GM12878 (cell line): ENCODE measurements at regions not wholly inside any gene's neighbourhood (a gene's known extent, or its start where the extent isn't known, plus 50 kb on each side); places are given as distances from the start of the nearest gene placed in this dataset.

Experiments
- ATAC-seq: fragments of 200-7000 bp; cut with Tn5 transposase; 3 replicates; pipeline ENCODE4 v1.9.1; 2020; ENCODE audit warnings: mild to moderate bottlenecking, moderate library complexity
- BruUV-seq: library from RNA; stranded (reverse); fragments of 400-500 nt; replicated peaks from 2 replicates; lab custom pipeline; 2021; lab: Mats Ljungman, UMichigan
- CTCF ChIA-PET: fragments of 300-600 bp; sonication (Branson Sonifier 250); formaldehyde crosslinking; extraction: SDS; loops from one replicate; lab custom pipeline; 2021; ENCODE audit warnings: inconsistent platforms; lab: Yijun Ruan, JAX
- POLR2A ChIA-PET: fragments of 350-600 bp; formaldehyde crosslinking; extraction: SDS; loops from one replicate; lab custom pipeline; 2021; ENCODE audit warnings: inconsistent platforms; lab: Charles Lee
- RAD21 ChIA-PET: fragments of 300-600 bp; sonication (Branson Sonifier 250); formaldehyde crosslinking; loops from one replicate; lab custom pipeline; 2023; ENCODE audit warnings: antibody characterized with exemption; ENCODE audit not compliant: unreplicated experiment; lab: Charles Lee
- SMC1A ChIA-PET: fragments of 300-600 bp; sonication (Branson Sonifier 250); formaldehyde crosslinking; loops from one replicate; lab custom pipeline; 2023; ENCODE audit not compliant: unreplicated experiment, uncharacterized antibody; lab: Charles Lee
- DNase-seq: peaks from one replicate; pipeline ENCODE4 v3.0.0-alpha.2; 2011; ENCODE audit warnings: low read depth, low spot score
- FAIRE-seq: peaks from 3 replicates; lab custom pipeline; 2011; peaks lifted over from hg19 to GRCh38; lab: Jason Lieb, UNC
- H2AFZ ChIP-seq: 2 replicates; pipeline ENCODE4 v1.6.0; 2011; ENCODE audit warnings: low read depth, low read length, control low read depth; ENCODE audit not compliant: control insufficient read depth
- H3K27ac ChIP-seq: 2 replicates; pipeline ENCODE4 v1.5.1; 2011; ENCODE audit warnings: control low read depth; ENCODE audit not compliant: control insufficient read depth, insufficient read depth
- H3K27me3 ChIP-seq, 2 experiments: replicated peaks in 1 of 2; 2 replicates each; pipeline versions ENCODE4 v1.6.0 to v1.6.1; 2011; ENCODE audit warnings: low read length in 1 of 2; ENCODE audit not compliant: control insufficient read depth in 2 of 2, insufficient read depth in 2 of 2
- H3K36me3 ChIP-seq, 2 experiments: 2 replicates each; pipeline ENCODE4 v1.5.1; 2011; ENCODE audit warnings: low read length in 1 of 2; ENCODE audit not compliant: control insufficient read depth in 2 of 2, insufficient read depth in 2 of 2
- H3K4me1 ChIP-seq: 2 replicates; pipeline ENCODE4 v1.6.1; 2011; ENCODE audit warnings: mild to moderate bottlenecking, low read length, moderate library complexity, mixed read lengths; ENCODE audit not compliant: control insufficient read depth, insufficient read depth
- H3K4me2 ChIP-seq: 2 replicates; pipeline ENCODE4 v1.6.0; 2011; ENCODE audit warnings: control low read depth; ENCODE audit not compliant: control insufficient read depth, insufficient read depth
- H3K4me3 ChIP-seq: fragments of 200-600 bp; sonication (generic); 2 replicates; pipeline ENCODE4 v1.5.1; 2016
- H3K79me2 ChIP-seq: 2 replicates; pipeline ENCODE4 v1.6.0; 2011; ENCODE audit warnings: low read length; ENCODE audit not compliant: control insufficient read depth, insufficient read depth
- H3K9ac ChIP-seq: 2 replicates; pipeline ENCODE4 v1.8.0; 2011; ENCODE audit warnings: low read length, control low read depth, mixed read lengths; ENCODE audit not compliant: control insufficient read depth, insufficient read depth
- H3K9me3 ChIP-seq: replicated peaks from 3 replicates; pipeline ENCODE4 v1.5.1; 2011; ENCODE audit warnings: mild to moderate bottlenecking, low read length; ENCODE audit not compliant: control insufficient read depth, insufficient read depth
- H4K20me1 ChIP-seq: 2 replicates; pipeline ENCODE4 v1.6.0; 2011; ENCODE audit not compliant: control insufficient read depth, insufficient read depth
- FOXK2 ChIP-seq: fragments of 450-650 bp; IDR thresholded peaks from 2 replicates; pipeline ENCODE4 v1.6.1; 2017; ENCODE audit warnings: mild to moderate bottlenecking, moderate library complexity
- NR2C2 ChIP-seq: IDR thresholded peaks from 2 replicates; pipeline ENCODE4 v1.6.1; 2011; ENCODE audit warnings: borderline replicate concordance, low read depth; ENCODE audit not compliant: control insufficient read depth, insufficient read length
- NRF1 ChIP-seq: conservative IDR thresholded peaks from 2 replicates; pipeline ENCODE4 v1.6.1; 2011; ENCODE audit warnings: mild to moderate bottlenecking, low read depth, low read length, improper control_type of control experiment
- POU2F2 ChIP-seq: IDR thresholded peaks from 3 replicates; pipeline ENCODE4 v1.6.1; 2011; ENCODE audit warnings: low read depth, mild to moderate bottlenecking, low read length, borderline replicate concordance
- RAD51 ChIP-seq: fragments of 450-650 bp; IDR thresholded peaks from 2 replicates; pipeline ENCODE4 v1.6.1; 2016; ENCODE audit warnings: moderate library complexity, mild to moderate bottlenecking, inconsistent platforms
- ZNF24 ChIP-seq: fragments of 450-650 bp; IDR thresholded peaks from 2 replicates; pipeline ENCODE4 v1.6.1; 2017; ENCODE audit warnings: antibody characterized with exemption, mild to moderate bottlenecking
- WGBS: methylation state at CpG from one replicate; pipeline ENCODE4 v1.1.6; 2016; ENCODE audit warnings: low lambda C conversion rate; ENCODE audit not compliant: insufficient replicate concordance, insufficient coverage; ENCODE audit errors: missing lambda C conversion rate; 5-methylcytosine and 5-hydroxymethylcytosine counted together
- in situ Hi-C: fragments of 300-500 bp; cut with MboI; formaldehyde crosslinking; loops from 9 replicates; pipeline ENCODE4 v1.14.3; 2018; ENCODE audit warnings: mixed read lengths
- intact Hi-C: fragments of 100-400 bp; cut with micrococcal nuclease; formaldehyde crosslinking; loops from one replicate; pipeline ENCODE4 v1.14.2; 2022; ENCODE audit not compliant: unreplicated experiment
- TF ChIP-seq, protein P1 (sequence below): fragments of 450-650 bp; IDR thresholded peaks from 2 replicates; pipeline ENCODE4 v1.6.1; 2016; ENCODE audit warnings: mild to moderate bottlenecking

DNA sequence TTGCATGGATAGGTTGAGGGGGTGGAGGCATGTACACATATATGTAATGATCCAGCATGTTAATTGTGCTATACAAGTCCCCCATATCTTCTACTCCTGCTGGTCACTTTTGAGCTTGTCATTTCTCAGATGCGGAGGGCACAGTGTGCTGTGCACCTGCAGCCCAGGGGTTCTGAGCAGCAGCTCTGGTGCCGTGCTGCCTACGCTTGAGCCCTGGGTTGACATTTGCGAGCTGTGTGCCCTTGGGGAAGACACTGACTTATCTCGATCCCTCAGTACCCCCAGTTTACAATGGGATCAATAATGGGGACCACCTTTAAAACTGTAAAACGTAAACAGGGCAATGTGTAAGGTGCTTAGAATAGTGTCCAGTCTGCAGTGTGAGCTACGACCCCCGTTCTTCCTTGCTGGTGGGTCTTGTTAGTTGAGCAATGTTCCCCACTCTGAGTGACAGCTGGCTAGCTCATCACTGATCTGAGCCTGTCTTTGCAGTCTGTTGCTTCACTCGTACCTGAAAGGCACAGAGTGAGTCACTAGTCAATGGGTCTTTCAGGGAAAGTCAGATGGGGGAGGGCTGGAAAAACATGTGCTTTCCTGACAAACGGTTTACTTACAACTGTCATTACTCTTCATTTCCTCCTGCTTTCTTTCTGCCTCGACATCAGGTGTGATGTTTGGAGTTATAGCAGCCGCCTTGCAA, 91.7 kb downstream of the SLC2A10 start:
- Histone ChIP-seq H3K4me2 (no peak overlapping the region), H3K36me3 (no peaks in the 10 kb centered on the region), H2AFZ (no peak overlapping the region), H3K9me3 (no peaks in the 10 kb centered on the region), H3K27ac (no peak overlapping the region), H3K4me1 (no peaks in the 10 kb centered on the region), H3K27me3 (no peaks in the 10 kb centered on the region; a peak in 1 of 4 replicates), H3K79me2 (no peaks in the 10 kb centered on the region), H4K20me1 (no peaks in the 10 kb centered on the region), H3K9ac (no peak overlapping the region), H3K4me3 (no peak overlapping the region)
- no peak for ATAC-seq
- in situ Hi-C loops (no loop called here), intact Hi-C loops (no loop called here)
- no peak for FAIRE-seq
- RAD21 ChIA-PET = no interaction called here
- DNase-seq = no peak
- POLR2A ChIA-PET = no interaction called here
- TF ChIP-seq, protein P1, sequence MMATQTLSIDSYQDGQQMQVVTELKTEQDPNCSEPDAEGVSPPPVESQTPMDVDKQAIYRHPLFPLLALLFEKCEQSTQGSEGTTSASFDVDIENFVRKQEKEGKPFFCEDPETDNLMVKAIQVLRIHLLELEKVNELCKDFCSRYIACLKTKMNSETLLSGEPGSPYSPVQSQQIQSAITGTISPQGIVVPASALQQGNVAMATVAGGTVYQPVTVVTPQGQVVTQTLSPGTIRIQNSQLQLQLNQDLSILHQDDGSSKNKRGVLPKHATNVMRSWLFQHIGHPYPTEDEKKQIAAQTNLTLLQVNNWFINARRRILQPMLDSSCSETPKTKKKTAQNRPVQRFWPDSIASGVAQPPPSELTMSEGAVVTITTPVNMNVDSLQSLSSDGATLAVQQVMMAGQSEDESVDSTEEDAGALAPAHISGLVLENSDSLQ = peak; percentile 21; the same call in 1 of the 2 replicates
- no peak for TF ChIP-seq POU2F2
- no TSS peak for BruUV-seq
- 29% methylated on average over 12 of the region's 12 CpGs for WGBS
- SMC1A ChIA-PET = interaction anchor here (0.5 kb wide), 2 partner anchors 103 to 208 kb away, joined by 3 to 4 read pairs; no protein-coding TSS in a partner anchor
- CTCF ChIA-PET = no interaction called here

DNA sequence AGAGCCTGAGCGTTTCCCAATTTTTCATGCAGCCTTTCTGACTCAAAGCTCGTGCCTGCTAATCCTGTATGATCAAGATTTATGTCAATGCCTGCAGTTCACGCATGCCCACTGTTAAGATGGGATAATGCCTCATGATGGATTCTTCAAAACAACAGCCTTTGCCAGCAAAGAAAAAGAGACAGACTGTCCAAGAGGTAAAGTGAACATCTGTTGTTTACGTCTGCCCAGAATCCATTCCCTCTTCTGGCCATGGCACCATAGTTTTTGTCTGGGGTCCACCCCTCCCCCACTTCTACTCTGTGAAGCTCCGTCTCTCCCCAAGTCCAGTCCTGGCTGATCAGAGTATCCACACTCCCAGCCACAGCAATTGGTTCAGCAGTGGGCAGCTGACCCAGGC, 91.9 kb upstream of the EYA2 start:
- no peak overlapping the region for H3K9ac ChIP-seq
- TF ChIP-seq RAD51 = no peak
- no peak for TF ChIP-seq NRF1
- no peak for TF ChIP-seq ZNF24
- TF ChIP-seq NR2C2 = no peak
- TF ChIP-seq FOXK2 = no peak
- DNase-seq (no peak), FAIRE-seq (no peak), ATAC-seq (no peak)
- ChIA-PET RAD21 (no interaction called here), POLR2A (no interaction called here), SMC1A (interaction anchor here (1.3 kb wide), 1 partner anchor 12 kb away, joined by 3 read pairs; no protein-coding TSS in a partner anchor), CTCF (no interaction called here)
- WGBS = 36% methylated on average over 5 of the region's 5 CpGs
- no peaks in the 10 kb centered on the region for H3K36me3 ChIP-seq
- H3K27ac ChIP-seq = no peak overlapping the region
- in situ Hi-C loops = no loop called here
- H4K20me1 ChIP-seq = no peaks in the 10 kb centered on the region
- peaks cover 0 to 1% of the 10 kb centered on the region in 2 experiments; a peak in 1 of 4 replicates for H3K27me3 ChIP-seq
- no peaks in the 10 kb centered on the region for H3K79me2 ChIP-seq
- intact Hi-C loops = no loop called here
- no peak overlapping the region for H3K4me3 ChIP-seq
- no peak overlapping the region for H2AFZ ChIP-seq
- H3K9me3 ChIP-seq = no peaks in the 10 kb centered on the region
- H3K4me1 ChIP-seq = no peaks in the 10 kb centered on the region
- BruUV-seq = no TSS peak
- H3K4me2 ChIP-seq = no peak overlapping the region
